Natural killer cell (primary cell): ENCODE measurements at regions not wholly inside any gene's neighbourhood (a gene's known extent, or its start where the extent isn't known, plus 50 kb on each side); places are given as distances from the start of the nearest gene placed in this dataset.
"Not testable (repeated sequence)": the region's sequence is repeated elsewhere in the genome, so short reads cannot be mapped to it uniquely, and the experiment has no call there.

Experiments
- ATAC-seq, 3 donors: fragments of 150-1000 bp in 2 of 3; fragments of 200-7000 bp in 1 of 3; cut with Tn5 transposase; 1 replicate in 1 of 3; 2 replicates in 2 of 3; pipeline ENCODE4 v1.10.0; 2021; ENCODE audit warnings: mild to moderate bottlenecking in 2 of 3, moderate library complexity in 2 of 3
- DNase-seq, 2 donors: peaks; one replicate each; pipeline versions ENCODE4 v3.0.0 to v3.0.0-alpha.2; 2013 to 2021; ENCODE audit warnings: mixed read lengths in 1 of 2
- H3K27ac ChIP-seq: one replicate; pipeline ENCODE4 v1.5.1; 2013; ENCODE audit warnings: mild to moderate bottlenecking, low read length
- H3K27me3 ChIP-seq: one replicate; pipeline ENCODE4 v1.6.1; 2013; ENCODE audit warnings: low read length; ENCODE audit not compliant: control insufficient read depth, insufficient read depth
- H3K36me3 ChIP-seq: one replicate; pipeline ENCODE4 v1.6.1; 2013; ENCODE audit warnings: low read length; ENCODE audit not compliant: control insufficient read depth, insufficient read depth
- H3K4me1 ChIP-seq: one replicate; pipeline ENCODE4 v1.6.1; 2013; ENCODE audit warnings: low read length; ENCODE audit not compliant: control insufficient read depth, insufficient read depth
- H3K4me3 ChIP-seq: one replicate; pipeline ENCODE4 v1.5.1; 2013; ENCODE audit warnings: low read length
- H3K9me3 ChIP-seq: one replicate; pipeline ENCODE4 v1.6.1; 2013; ENCODE audit warnings: low read length; ENCODE audit not compliant: control insufficient read depth, insufficient read depth
- H3K27ac Mint-ChIP-seq, 2 donors: one replicate each; pipeline ENCODE4 v1.8.0; 2022; ENCODE audit warnings: mild to moderate bottlenecking in 2 of 2, mixed read lengths in 2 of 2, moderate library complexity in 1 of 2
- H3K27me3 Mint-ChIP-seq, 2 donors: one replicate each; pipeline ENCODE4 v1.8.0; 2022; ENCODE audit warnings: low read depth in 2 of 2, mixed read lengths in 2 of 2
- H3K36me3 Mint-ChIP-seq: one replicate; pipeline ENCODE4 v1.8.0; 2022; ENCODE audit warnings: mixed read lengths
- H3K4me1 Mint-ChIP-seq, 2 donors: one replicate each; pipeline ENCODE4 v1.8.0; 2022; ENCODE audit warnings: mixed read lengths in 2 of 2
- H3K4me3 Mint-ChIP-seq: one replicate; pipeline ENCODE4 v1.8.0; 2022; ENCODE audit warnings: mild to moderate bottlenecking, moderate library complexity, mixed read lengths
- H3K9me3 Mint-ChIP-seq, 2 donors: one replicate each; pipeline ENCODE4 v1.8.0; 2022; ENCODE audit warnings: mixed read lengths in 2 of 2
- CTCF ChIP-seq: fragments of 200-600 bp; IDR thresholded peaks from one replicate; pipeline ENCODE4 v1.8.0; 2022; ENCODE audit warnings: antibody characterized with exemption
- WGBS: methylation state at CpG from one replicate; pipeline ENCODE4 v1.1.7; 2013; ENCODE audit warnings: missing lambda C conversion rate; ENCODE audit not compliant: insufficient coverage; 5-methylcytosine and 5-hydroxymethylcytosine counted together
- intact Hi-C: fragments of 100-400 bp; cut with micrococcal nuclease; formaldehyde crosslinking; loops from one replicate; pipeline ENCODE4 v1.14.2; 2022

GRCh38 chr5:13348568-13348967 lies 595.9 kb downstream of the DNAH5 start:
- intact Hi-C loops = no loop called here
- Histone ChIP-seq H3K4me3 (no peak overlapping the region), H3K9me3 (peaks cover 4% of the 10 kb centered on the region), H3K27ac (no peak overlapping the region), H3K36me3 (no peaks in the 10 kb centered on the region), H3K27me3 (no peaks in the 10 kb centered on the region), H3K4me1 (no peaks in the 10 kb centered on the region)
- no peak for ATAC-seq
- H3K9me3 Mint-ChIP-seq = peaks cover 8% of the 10 kb centered on the region in 2 donors
- no peak overlapping the region for H3K4me3 Mint-ChIP-seq
- H3K27ac Mint-ChIP-seq = no peak overlapping the region
- no peaks in the 10 kb centered on the region for H3K36me3 Mint-ChIP-seq
- H3K4me1 Mint-ChIP-seq = no peaks in the 10 kb centered on the region
- no peaks in the 10 kb centered on the region for H3K27me3 Mint-ChIP-seq
- no peak for TF ChIP-seq CTCF
- DNase-seq = no peak
- WGBS = 89% methylated on average over 2 of the region's 3 CpGs

GRCh38 chr5:13346401-13346800 lies 598.1 kb downstream of the DNAH5 start:
- H3K27me3 Mint-ChIP-seq = no peaks in the 10 kb centered on the region
- DNase-seq (no peak), ATAC-seq (no peak)
- no peaks in the 10 kb centered on the region for H3K36me3 ChIP-seq
- TF ChIP-seq CTCF = no peak
- H3K27me3 ChIP-seq = no peaks in the 10 kb centered on the region
- H3K4me3 ChIP-seq = no peak overlapping the region
- 97% methylated on average over 3 of the region's 4 CpGs for WGBS
- no peak overlapping the region for H3K27ac Mint-ChIP-seq
- intact Hi-C loops = no loop called here
- H3K4me1 Mint-ChIP-seq = no peaks in the 10 kb centered on the region
- peaks cover 5 to 10% of the 10 kb centered on the region in 2 donors for H3K9me3 Mint-ChIP-seq
- H3K9me3 ChIP-seq = peaks cover 4% of the 10 kb centered on the region
- no peak overlapping the region for H3K27ac ChIP-seq
- H3K4me3 Mint-ChIP-seq = no peak overlapping the region
- no peaks in the 10 kb centered on the region for H3K36me3 Mint-ChIP-seq
- H3K4me1 ChIP-seq = no peaks in the 10 kb centered on the region

- no peaks in the 10 kb centered on the region for H3K27me3 Mint-ChIP-seq
- ATAC-seq (no peak), DNase-seq (no peak)
- Histone ChIP-seq H3K4me3 (no peak overlapping the region), H3K36me3 (no peaks in the 10 kb centered on the region), H3K4me1 (no peaks in the 10 kb centered on the region), H3K27me3 (no peaks in the 10 kb centered on the region), H3K27ac (no peak overlapping the region), H3K9me3 (no peaks in the 10 kb centered on the region)
- TF ChIP-seq CTCF = no peak
- H3K9me3 Mint-ChIP-seq = peaks cover 11 to 14% of the 10 kb centered on the region in 2 donors
- peaks cover 6% of the 10 kb centered on the region for H3K36me3 Mint-ChIP-seq
- no peaks in the 10 kb centered on the region for H3K4me1 Mint-ChIP-seq
- no peak overlapping the region for H3K27ac Mint-ChIP-seq
- WGBS = 17% methylated on average over 1 of the region's 1 CpG
- no peak overlapping the region for H3K4me3 Mint-ChIP-seq
- intact Hi-C loops = no loop called here
These were observed 605.4 kb downstream of the DNAH5 start for GRCh38 chr5:13339093-13339492.

- peaks cover 10 to 11% of the 10 kb centered on the region in 2 donors for H3K9me3 Mint-ChIP-seq
- H3K4me1 ChIP-seq, H3K27ac Mint-ChIP-seq, DNase-seq, H3K9me3 ChIP-seq, H3K4me1 Mint-ChIP-seq, H3K27me3 ChIP-seq, H3K36me3 ChIP-seq, H3K4me3 Mint-ChIP-seq, H3K36me3 Mint-ChIP-seq, ATAC-seq, H3K27me3 Mint-ChIP-seq, intact Hi-C loops, H3K27ac ChIP-seq, H3K4me3 ChIP-seq: not testable (repeated sequence)
- 87% methylated on average over 3 of the region's 4 CpGs for WGBS
These were observed 609.5 kb downstream of the DNAH5 start for GRCh38 chr5:13335026-13335425.
